Astrocyte (in vitro differentiated cells and primary cell): ENCODE measurements at regions not wholly inside any gene's neighbourhood (a gene's known extent, or its start where the extent isn't known, plus 50 kb on each side); places are given as distances from the start of the nearest gene placed in this dataset.

Source experiments
- DNase-seq: peaks from one replicate; pipeline ENCODE4 v3.0.0-alpha.2; 2010; ENCODE audit warnings: low read depth
- FAIRE-seq: peaks from 2 replicates; lab custom pipeline; 2011; peaks lifted over from hg19 to GRCh38; lab: Jason Lieb, UNC
- H2AFZ ChIP-seq: 2 replicates; pipeline ENCODE4 v1.6.0; 2012; ENCODE audit warnings: low read depth, low read length, inconsistent platforms
- H3K27ac ChIP-seq: 2 replicates; pipeline ENCODE4 v1.5.1; 2011; ENCODE audit warnings: low read depth, low read length, inconsistent platforms
- H3K27me3 ChIP-seq: 2 replicates; pipeline ENCODE4 v1.6.0; 2011; ENCODE audit warnings: low read length, inconsistent platforms; ENCODE audit not compliant: insufficient read depth
- H3K36me3 ChIP-seq: 2 replicates; pipeline ENCODE4 v1.5.1; 2011; ENCODE audit warnings: low read length, inconsistent platforms; ENCODE audit not compliant: insufficient read depth
- H3K4me1 ChIP-seq: 2 replicates; pipeline ENCODE4 v1.5.1; 2011; ENCODE audit warnings: low read length, inconsistent platforms; ENCODE audit not compliant: insufficient read depth
- H3K4me2 ChIP-seq: 2 replicates; pipeline ENCODE4 v1.6.0; 2012; ENCODE audit warnings: low read length, inconsistent platforms
- H3K4me3 ChIP-seq: 2 replicates; pipeline ENCODE4 v1.5.1; 2011; ENCODE audit warnings: low read depth, mild to moderate bottlenecking, low read length, inconsistent platforms; ENCODE audit not compliant: insufficient read depth
- H3K79me2 ChIP-seq: 2 replicates; pipeline ENCODE4 v1.6.0; 2012; ENCODE audit warnings: mild to moderate bottlenecking, low read length, inconsistent platforms; ENCODE audit not compliant: insufficient read depth
- H3K9ac ChIP-seq: 2 replicates; pipeline ENCODE4 v1.6.0; 2012; ENCODE audit warnings: mild to moderate bottlenecking, low read length, inconsistent platforms
- H3K9me3 ChIP-seq: 2 replicates; pipeline ENCODE4 v1.5.1; 2012; ENCODE audit warnings: low read depth, mild to moderate bottlenecking, low read length, inconsistent platforms; ENCODE audit not compliant: insufficient read depth
- H4K20me1 ChIP-seq: 2 replicates; pipeline ENCODE4 v1.6.0; 2012; ENCODE audit warnings: low read length, inconsistent platforms; ENCODE audit not compliant: insufficient read depth
- H3K27ac Mint-ChIP-seq: one replicate; pipeline ENCODE4 v1.8.0; 2021; ENCODE audit warnings: mild to moderate bottlenecking, mixed read lengths; ENCODE audit not compliant: unreplicated experiment
- H3K27me3 Mint-ChIP-seq: one replicate; pipeline ENCODE4 v1.8.0; 2021; ENCODE audit warnings: low read depth, mixed read lengths; ENCODE audit not compliant: unreplicated experiment
- H3K36me3 Mint-ChIP-seq: one replicate; pipeline ENCODE4 v1.8.0; 2021; ENCODE audit warnings: low read depth, mixed read lengths; ENCODE audit not compliant: unreplicated experiment
- H3K4me1 Mint-ChIP-seq: one replicate; pipeline ENCODE4 v1.8.0; 2021; ENCODE audit warnings: low read depth, mixed read lengths; ENCODE audit not compliant: unreplicated experiment
- H3K4me3 Mint-ChIP-seq: one replicate; pipeline ENCODE4 v1.8.0; 2021; ENCODE audit warnings: mild to moderate bottlenecking, moderate library complexity, mixed read lengths; ENCODE audit not compliant: unreplicated experiment
- H3K9me3 Mint-ChIP-seq: one replicate; pipeline ENCODE4 v1.8.0; 2021; ENCODE audit warnings: mild to moderate bottlenecking, mixed read lengths; ENCODE audit not compliant: unreplicated experiment
- CTCF ChIP-seq: IDR thresholded peaks from 2 replicates; pipeline ENCODE4 v1.5.1; 2011; ENCODE audit warnings: low read depth, mild to moderate bottlenecking, inconsistent platforms, low read length, moderate library complexity; ENCODE audit not compliant: insufficient read depth
- EZH2 ChIP-seq: IDR thresholded peaks from 2 replicates; pipeline ENCODE4 v1.6.1; 2012; ENCODE audit warnings: mild to moderate bottlenecking, low read length, inconsistent platforms; ENCODE audit not compliant: insufficient read depth

DNA sequence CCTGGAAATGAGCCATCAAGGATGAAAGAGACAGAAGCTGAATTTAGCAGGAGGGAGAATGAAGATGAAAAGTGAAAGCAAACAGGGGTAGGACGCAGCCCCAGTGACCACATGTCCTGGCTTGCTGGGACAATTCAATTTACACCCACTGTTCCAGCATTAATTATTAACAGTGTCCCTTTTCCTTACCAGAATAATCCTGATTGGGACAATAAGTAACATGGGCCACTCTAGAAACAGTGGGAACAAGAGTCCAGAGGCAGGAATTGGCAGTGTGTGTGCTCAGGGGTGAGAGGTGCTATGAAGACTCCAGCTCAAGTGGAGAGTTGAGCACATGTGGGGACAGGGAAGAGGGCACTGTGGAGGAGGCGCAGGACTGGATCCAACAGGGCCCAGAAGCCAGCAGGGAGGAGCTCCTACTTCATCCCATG is 147.1 kb downstream of the C5orf15 start:
- Mint-ChIP-seq H3K9me3 (no peaks in the 10 kb centered on the region), H3K4me1 (peaks cover 10% of the 10 kb centered on the region), H3K27ac (no peak overlapping the region), H3K36me3 (no peaks in the 10 kb centered on the region), H3K4me3 (no peak overlapping the region), H3K27me3 (peaks cover 42% of the 10 kb centered on the region)
- no peaks in the 10 kb centered on the region for H3K9me3 ChIP-seq
- no peak for FAIRE-seq
- no peak for TF ChIP-seq CTCF
- TF ChIP-seq EZH2: no peak
- H3K27me3 ChIP-seq: peaks cover 13% of the 10 kb centered on the region
- DNase-seq: no peak
- H4K20me1 ChIP-seq: no peaks in the 10 kb centered on the region
- no peaks in the 10 kb centered on the region for H3K79me2 ChIP-seq
- H3K27ac ChIP-seq: no peak overlapping the region
- H3K4me1 ChIP-seq: no peaks in the 10 kb centered on the region
- H2AFZ ChIP-seq: no peak overlapping the region
- no peaks in the 10 kb centered on the region for H3K36me3 ChIP-seq
- no peak overlapping the region for H3K9ac ChIP-seq
- H3K4me3 ChIP-seq: no peak overlapping the region
- H3K4me2 ChIP-seq: no peak overlapping the region

GRCh38 chr5:133820507-133820906 is 147.9 kb downstream of the C5orf15 start:
- Mint-ChIP-seq H3K9me3 (no peaks in the 10 kb centered on the region), H3K36me3 (no peaks in the 10 kb centered on the region), H3K4me3 (no peak overlapping the region), H3K4me1 (peaks cover 10% of the 10 kb centered on the region), H3K27me3 (peaks cover 40% of the 10 kb centered on the region), H3K27ac (no peak overlapping the region)
- no peaks in the 10 kb centered on the region for H3K9me3 ChIP-seq
- no peak overlapping the region for H3K4me2 ChIP-seq
- no peak overlapping the region for H3K9ac ChIP-seq
- no peaks in the 10 kb centered on the region for H3K4me1 ChIP-seq
- H3K4me3 ChIP-seq: no peak overlapping the region
- no peak for TF ChIP-seq EZH2
- no peak for TF ChIP-seq CTCF
- no peaks in the 10 kb centered on the region for H4K20me1 ChIP-seq
- H3K27ac ChIP-seq: no peak overlapping the region
- no peaks in the 10 kb centered on the region for H3K36me3 ChIP-seq
- no peak for FAIRE-seq
- H3K79me2 ChIP-seq: no peaks in the 10 kb centered on the region
- peaks cover 16% of the 10 kb centered on the region for H3K27me3 ChIP-seq
- no peak for DNase-seq
- H2AFZ ChIP-seq: no peak overlapping the region

DNA sequence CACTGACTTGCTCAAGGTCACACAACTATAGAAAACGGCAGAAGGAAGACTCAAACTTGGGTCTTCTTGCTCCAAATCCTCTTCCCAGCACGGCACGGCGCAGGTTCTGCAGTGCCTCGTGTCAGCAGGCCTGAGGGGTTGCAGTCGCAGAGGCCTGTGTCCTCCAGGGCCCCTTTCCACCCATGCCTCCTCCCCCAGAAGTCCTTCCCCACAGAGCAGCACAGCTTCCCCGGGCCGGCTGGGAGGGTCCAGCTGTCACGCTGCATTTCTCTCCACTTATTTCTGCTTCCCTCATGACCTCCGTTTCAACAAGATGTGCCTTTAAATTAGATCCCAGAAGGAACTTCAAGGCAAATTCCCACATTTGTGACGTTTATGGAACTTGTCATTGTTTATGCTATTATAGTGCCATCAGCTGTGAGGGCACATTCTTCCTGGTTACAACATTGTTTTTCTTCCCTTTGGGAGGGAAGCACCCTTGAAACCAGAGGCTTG is 148.4 kb downstream of the C5orf15 start:
- DNase-seq: no peak
- TF ChIP-seq CTCF (no peak), EZH2 (no peak)
- H3K27ac ChIP-seq: no peak overlapping the region
- FAIRE-seq: no peak
- H3K9ac ChIP-seq: no peak overlapping the region
- no peaks in the 10 kb centered on the region for H3K9me3 ChIP-seq
- H3K4me1 ChIP-seq: no peaks in the 10 kb centered on the region
- no peak overlapping the region for H3K4me3 ChIP-seq
- no peaks in the 10 kb centered on the region for H4K20me1 ChIP-seq
- Mint-ChIP-seq H3K4me1 (peaks cover 10% of the 10 kb centered on the region), H3K9me3 (no peaks in the 10 kb centered on the region), H3K27ac (no peak overlapping the region), H3K27me3 (peaks cover 39% of the 10 kb centered on the region), H3K36me3 (no peaks in the 10 kb centered on the region), H3K4me3 (no peak overlapping the region)
- no peaks in the 10 kb centered on the region for H3K79me2 ChIP-seq
- no peaks in the 10 kb centered on the region for H3K36me3 ChIP-seq
- H2AFZ ChIP-seq: no peak overlapping the region
- no peak overlapping the region for H3K4me2 ChIP-seq
- peaks cover 20% of the 10 kb centered on the region for H3K27me3 ChIP-seq
